Sigmoid colon (tissue), 6 donors: ENCODE measurements at regions not wholly inside any gene's neighbourhood (a gene's known extent, or its start where the extent isn't known, plus 50 kb on each side); places are given as distances from the start of the nearest gene placed in this dataset.
A peak's percentile ranks its signal among the peaks of the same experiment; 100 is the strongest.

Experiments used
- DNase-seq: peaks from one replicate; pipeline ENCODE4 v3.0.0-alpha.2; 2019
- H3K27ac ChIP-seq, 4 donors: fragments of 200-600 bp; sonication (generic); one replicate each; pipeline ENCODE4 v1.5.1; 2016 to 2019; ENCODE audit warnings: mild to moderate bottlenecking in 1 of 4
- H3K27me3 ChIP-seq, 3 donors: fragments of 200-600 bp; sonication (generic); one replicate each; pipeline ENCODE4 v1.5.1; 2019; ENCODE audit warnings: mild to moderate bottlenecking in 1 of 3
- H3K36me3 ChIP-seq, 4 donors: fragments of 200-600 bp; sonication (generic); one replicate each; pipeline ENCODE4 v1.5.1; 2016 to 2019
- H3K4me1 ChIP-seq, 4 donors: fragments of 200-600 bp; sonication (generic); one replicate each; pipeline ENCODE4 v1.5.1; 2017 to 2019
- H3K4me3 ChIP-seq, 4 donors: fragments of 200-600 bp; sonication (generic); one replicate each; pipeline ENCODE4 v1.5.1; 2017 to 2019; ENCODE audit warnings: mild to moderate bottlenecking in 2 of 4, moderate library complexity in 1 of 4
- H3K9me3 ChIP-seq, 4 donors: fragments of 200-600 bp in 3 of 4; sonication (generic) in 3 of 4; one replicate each; pipeline versions ENCODE4 v1.5.1 to v1.6.1; 2013 to 2019
- CTCF ChIP-seq, 4 experiments: fragments of 450-650 bp in 3 of 4; fragments of 200-600 bp in 1 of 4; IDR thresholded peaks; one replicate each; pipeline ENCODE4 v1.5.1; 2016 to 2019; ENCODE audit warnings: antibody characterized with exemption in 4 of 4, mild to moderate bottlenecking in 3 of 4, moderate library complexity in 2 of 4
- EP300 ChIP-seq, 4 donors: sonication (generic); formaldehyde crosslinking; IDR thresholded peaks; one replicate each; pipeline ENCODE4 v1.6.1; 2017; ENCODE audit warnings: antibody characterized with exemption in 4 of 4
- POLR2A ChIP-seq, 2 donors: fragments of 450-650 bp; IDR thresholded peaks; one replicate each; pipeline ENCODE4 v1.6.1; 2016; ENCODE audit warnings: antibody characterized with exemption in 2 of 2, mild to moderate bottlenecking in 2 of 2, moderate library complexity in 2 of 2
- POLR2AphosphoS5 ChIP-seq, 4 donors: sonication (generic); formaldehyde crosslinking; IDR thresholded peaks; one replicate each; pipeline ENCODE4 v1.6.1; 2017; ENCODE audit warnings: antibody characterized with exemption in 4 of 4
- WGBS, 2 donors: extraction: QIAGEN DNeasy Blood & Tissue Kit; methylation state at CpG; one replicate each; pipeline ENCODE4 v1.1.7; 2013; 5-methylcytosine and 5-hydroxymethylcytosine counted together
- intact Hi-C: fragments of 100-400 bp; cut with DNase I; formaldehyde crosslinking; loops from one replicate; pipeline ENCODE4 v1.15.1; 2023
- donor health status: healthy with polysubstance abuse.
- donor health status: healthy.

GRCh38 chr15:39318231-39318630, 262.6 kb upstream of the THBS1 start:
- TF ChIP-seq EP300 (IDR thresholded peaks at IDR 0.05) (no peak), POLR2A (IDR thresholded peaks at IDR 0.05) (no peak), POLR2AphosphoS5 (IDR thresholded peaks at IDR 0.05) (no peak), CTCF (IDR thresholded peaks at IDR 0.05) (no peak)
- peaks cover 0 to 11% (median 4%) of the 10 kb centered on the region in 4 donors for H3K4me1 ChIP-seq
- DNase-seq, result no peak
- H3K4me3 ChIP-seq, result no peak overlapping the region
- no peaks in the 10 kb centered on the region for H3K36me3 ChIP-seq
- intact Hi-C loops, result loop anchor here (10.0 kb wide), 1 partner anchor 267 kb away; the partner anchor contains the start of gene THBS1
- peaks cover 0 to 9% (median 0%) of the 10 kb centered on the region in 4 donors for H3K9me3 ChIP-seq
- peak overlapping the region in 1 of 4 donors; percentile 47 for H3K27ac ChIP-seq
- 81 to 91% methylated on average over 2 of the region's 2 CpGs for WGBS, 2 donors
- H3K27me3 ChIP-seq, result no peaks in the 10 kb centered on the region

- intact Hi-C loops, result loop anchor here (10.0 kb wide), 1 partner anchor 64 kb away; no protein-coding TSS in a partner anchor
- no peak for DNase-seq
- H3K4me3 ChIP-seq, result no peak overlapping the region
Measured at GRCh38 chr15:39320355-39320754, 260.5 kb upstream of the THBS1 start.

GRCh38 chr15:39320886-39321285, 260.0 kb upstream of the THBS1 start:
- no peak for DNase-seq
- intact Hi-C loops, result loop anchor here (10.0 kb wide), 1 partner anchor 64 kb away; no protein-coding TSS in a partner anchor
- H3K9me3 ChIP-seq, result peaks cover 0 to 9% (median 0%) of the 10 kb centered on the region in 4 donors
- WGBS, 2 donors, result 95 to 97% methylated on average over 1 of the region's 1 CpG
- no peaks in the 10 kb centered on the region for H3K36me3 ChIP-seq
- H3K27me3 ChIP-seq, result no peaks in the 10 kb centered on the region
- H3K27ac ChIP-seq, result no peak overlapping the region
- no peak for TF ChIP-seq POLR2AphosphoS5 (IDR thresholded peaks at IDR 0.05)
- no peak for TF ChIP-seq POLR2A (IDR thresholded peaks at IDR 0.05)
- TF ChIP-seq EP300 (IDR thresholded peaks at IDR 0.05), result no peak
- H3K4me3 ChIP-seq, result no peak overlapping the region
- H3K4me1 ChIP-seq, result peaks cover 0 to 11% (median 4%) of the 10 kb centered on the region in 4 donors

More at GRCh38 chr15:39320355-39320754, 260.5 kb upstream of the THBS1 start:
- no peak for TF ChIP-seq POLR2A (IDR thresholded peaks at IDR 0.05)
- TF ChIP-seq POLR2AphosphoS5 (IDR thresholded peaks at IDR 0.05), result no peak
- TF ChIP-seq CTCF (IDR thresholded peaks at IDR 0.05), result no peak
- TF ChIP-seq EP300 (IDR thresholded peaks at IDR 0.05), result no peak
- Histone ChIP-seq H3K36me3 (no peaks in the 10 kb centered on the region), H3K4me1 (peaks cover 0 to 11% (median 4%) of the 10 kb centered on the region in 4 donors), H3K9me3 (peaks cover 0 to 9% (median 0%) of the 10 kb centered on the region in 4 donors), H3K27me3 (no peaks in the 10 kb centered on the region), H3K27ac (no peak overlapping the region)

GRCh38 chr15:39321977-39322376, 258.9 kb upstream of the THBS1 start:
- Histone ChIP-seq H3K9me3 (peaks cover 0 to 9% (median 0%) of the 10 kb centered on the region in 4 donors), H3K4me3 (no peak overlapping the region), H3K36me3 (no peaks in the 10 kb centered on the region), H3K27ac (no peak overlapping the region), H3K27me3 (no peaks in the 10 kb centered on the region), H3K4me1 (peaks cover 0 to 10% (median 3%) of the 10 kb centered on the region in 4 donors)
- DNase-seq, result no peak
- no peak for TF ChIP-seq POLR2AphosphoS5 (IDR thresholded peaks at IDR 0.05)
- no peak for TF ChIP-seq POLR2A (IDR thresholded peaks at IDR 0.05)
- no peak for TF ChIP-seq CTCF (IDR thresholded peaks at IDR 0.05)
- no peak for TF ChIP-seq EP300 (IDR thresholded peaks at IDR 0.05)
- intact Hi-C loops, result loop anchor here (10.0 kb wide), 1 partner anchor 63 kb away; no protein-coding TSS in a partner anchor
- 92 to 96% methylated on average over 2 of the region's 2 CpGs for WGBS, 2 donors

GRCh38 chr15:39323157-39323556, 257.7 kb upstream of the THBS1 start:
- no peak overlapping the region for H3K27ac ChIP-seq
- intact Hi-C loops, result loop anchor here (10.0 kb wide), 1 partner anchor 62 kb away; no protein-coding TSS in a partner anchor
- H3K36me3 ChIP-seq, result no peaks in the 10 kb centered on the region
- peaks cover 0 to 9% (median 0%) of the 10 kb centered on the region in 4 donors for H3K9me3 ChIP-seq
- TF ChIP-seq EP300 (IDR thresholded peaks at IDR 0.05), result no peak
- H3K4me3 ChIP-seq, result no peak overlapping the region
- DNase-seq, result no peak
- no peaks in the 10 kb centered on the region for H3K4me1 ChIP-seq
- H3K27me3 ChIP-seq, result no peaks in the 10 kb centered on the region

GRCh38 chr15:39323706-39324105, 257.2 kb upstream of the THBS1 start:
- Histone ChIP-seq H3K4me1 (no peaks in the 10 kb centered on the region), H3K27me3 (no peaks in the 10 kb centered on the region)

More at GRCh38 chr15:39323706-39324105, 257.2 kb upstream of the THBS1 start:
- intact Hi-C loops, result loop anchor here (10.0 kb wide), 1 partner anchor 61 kb away; no protein-coding TSS in a partner anchor
- 95 to 97% methylated on average over 3 of the region's 3 CpGs for WGBS, 2 donors
- DNase-seq, result no peak
- Histone ChIP-seq H3K27ac (no peak overlapping the region), H3K36me3 (no peaks in the 10 kb centered on the region), H3K4me3 (no peak overlapping the region), H3K9me3 (peaks cover 0 to 9% (median 0%) of the 10 kb centered on the region in 4 donors)
- TF ChIP-seq CTCF (IDR thresholded peaks at IDR 0.05) (no peak), POLR2A (IDR thresholded peaks at IDR 0.05) (no peak), EP300 (IDR thresholded peaks at IDR 0.05) (no peak), POLR2AphosphoS5 (IDR thresholded peaks at IDR 0.05) (no peak)
